NCI-H146 treated with DMSO at 0.1 percent for 48 hours (cell line): ENCODE measurements at regions not wholly inside any gene's neighbourhood (a gene's known extent, or its start where the extent isn't known, plus 50 kb on each side); places are given as distances from the start of the nearest gene placed in this dataset.

Experiments
- DNase-seq: peaks from one replicate; lab custom pipeline; 2025; ENCODE audit not compliant: unreplicated experiment; lab: John Stamatoyannopoulos, UW

GRCh38 chr1:185581961-185582725, 152.0 kb upstream of the HMCN1 start:
- DNase-seq, result no peak

GRCh38 chr1:185581020-185581419, 153.2 kb upstream of the HMCN1 start:
- no peak for DNase-seq

- DNase-seq, result no peak
Observed at GRCh38 chr1:185578293-185578692, 155.9 kb upstream of the HMCN1 start.

GRCh38 chr1:185574139-185574875, 159.9 kb upstream of the HMCN1 start:
- DNase-seq, result no peak

- no peak for DNase-seq
Observed at GRCh38 chr1:185573677-185574076, 160.5 kb upstream of the HMCN1 start.

- DNase-seq, result no peak
Observed at GRCh38 chr1:185573162-185573561, 161.0 kb upstream of the HMCN1 start.

GRCh38 chr1:185570962-185571361, 163.2 kb upstream of the HMCN1 start:
- DNase-seq, result no peak

- DNase-seq, result no peak
Observed at GRCh38 chr1:185568155-185569123, 165.8 kb upstream of the HMCN1 start.

- DNase-seq, result no peak
Observed at GRCh38 chr1:185567440-185567839, 166.8 kb upstream of the HMCN1 start.

- no peak for DNase-seq
Observed at GRCh38 chr1:185566995-185567394, 167.2 kb upstream of the HMCN1 start.

- DNase-seq, result no peak
Observed at GRCh38 chr1:185565302-185565701, 168.9 kb upstream of the HMCN1 start.

GRCh38 chr1:185564816-185565215, 169.4 kb upstream of the HMCN1 start:
- no peak for DNase-seq

GRCh38 chr1:185562461-185563359, 171.5 kb upstream of the HMCN1 start:
- no peak for DNase-seq

- no peak for DNase-seq
Observed at GRCh38 chr1:185561629-185562028, 172.6 kb upstream of the HMCN1 start.

GRCh38 chr1:185560760-185561159, 173.4 kb upstream of the HMCN1 start:
- no peak for DNase-seq

GRCh38 chr1:185559684-185560331, 174.4 kb upstream of the HMCN1 start:
- no peak for DNase-seq

- no peak for DNase-seq
Observed at GRCh38 chr1:185559151-185559550, 175.0 kb upstream of the HMCN1 start.

- no peak for DNase-seq
Observed at GRCh38 chr1:185556561-185556960, 177.6 kb upstream of the HMCN1 start.

GRCh38 chr1:185555743-185556142, 178.4 kb upstream of the HMCN1 start:
- no peak for DNase-seq

- no peak for DNase-seq
Observed at GRCh38 chr1:185551008-185551407, 183.2 kb upstream of the HMCN1 start.
